HG02884 (cell line): ENCODE measurements at regions not wholly inside any gene's neighbourhood (a gene's known extent, or its start where the extent isn't known, plus 50 kb on each side); places are given as distances from the start of the nearest gene placed in this dataset.
"Not testable (repeated sequence)": the region's sequence is repeated elsewhere in the genome, so short reads cannot be mapped to it uniquely, and the experiment has no call there.

ENCODE experiments used
- ATAC-seq: cut with Tn5 transposase; IDR thresholded peaks from one replicate; pipeline ENCODE4 v1.9.1; 2021; ENCODE audit warnings: mild to moderate bottlenecking, moderate library complexity; ENCODE audit not compliant: unreplicated experiment

DNA sequence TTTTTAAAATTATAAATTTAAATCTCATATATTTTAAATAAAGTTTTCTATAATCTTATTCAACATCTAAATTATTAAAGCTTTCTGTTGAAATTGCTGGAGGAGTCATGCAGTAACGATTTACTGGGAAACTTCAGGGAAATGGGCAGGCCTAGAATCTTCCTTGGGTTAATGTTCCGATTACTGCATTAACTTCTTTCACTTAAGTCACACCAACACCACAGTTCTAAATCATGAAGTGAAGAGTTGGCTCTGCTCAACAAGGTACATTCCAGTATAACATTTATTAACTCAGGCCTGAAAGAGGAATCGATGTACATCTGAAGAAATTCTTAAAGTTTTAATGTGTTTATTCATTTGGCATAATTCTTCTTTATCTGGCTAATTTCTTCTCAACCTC, 244.3 kb downstream of the CCER1 start:
- no peak for ATAC-seq

- no peak for ATAC-seq
Measured at GRCh38 chr12:90706036-90706435, 248.9 kb downstream of the CCER1 start.

- ATAC-seq, result no peak
Measured at GRCh38 chr12:90695415-90695814, 259.6 kb downstream of the CCER1 start.

DNA sequence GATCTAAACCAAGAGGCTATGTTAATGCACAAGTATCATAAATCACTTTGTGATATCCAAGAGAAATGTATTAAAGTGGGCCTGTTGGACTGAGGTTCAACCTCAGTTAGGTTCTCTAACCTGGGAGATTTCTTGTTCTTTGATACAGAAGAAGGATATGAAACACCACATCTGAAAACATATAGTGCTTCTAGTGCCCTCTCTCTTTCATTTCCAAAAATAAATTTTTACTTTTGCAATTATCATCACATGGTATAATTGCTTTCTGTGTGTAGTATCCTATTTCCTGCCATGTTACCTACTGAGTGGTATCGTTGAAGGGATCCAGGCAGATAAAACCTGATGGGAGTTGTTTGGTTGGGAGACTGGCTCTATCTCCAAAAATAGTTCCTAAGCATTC, 264.9 kb downstream of the CCER1 start:
- no peak for ATAC-seq

GRCh38 chr12:90687682-90688081, 267.3 kb downstream of the CCER1 start:
- ATAC-seq, result not testable (repeated sequence)

- ATAC-seq, result no peak
Measured at GRCh38 chr12:90683871-90684270, 271.1 kb downstream of the CCER1 start.

GRCh38 chr12:90682398-90682797, 272.6 kb downstream of the CCER1 start:
- no peak for ATAC-seq

DNA sequence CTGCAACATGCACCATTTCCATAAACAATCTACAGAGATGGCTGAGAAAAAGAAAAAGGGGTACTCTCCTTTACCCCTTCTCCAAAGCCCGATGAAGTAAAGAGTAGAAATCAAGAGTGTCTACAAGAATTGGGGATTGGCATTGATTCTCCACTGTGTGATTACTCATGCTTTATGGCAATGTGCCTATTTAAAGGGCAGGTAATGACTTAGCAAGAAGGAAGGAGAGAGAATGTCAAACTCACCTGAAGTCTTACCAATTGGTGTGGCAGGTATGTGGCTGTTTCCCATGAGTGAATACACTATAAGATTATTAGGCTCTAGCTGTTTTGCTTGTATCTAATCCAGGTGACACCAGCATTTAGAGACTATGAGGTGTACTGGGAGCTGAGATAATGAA, 275.3 kb downstream of the CCER1 start:
- no peak for ATAC-seq

DNA sequence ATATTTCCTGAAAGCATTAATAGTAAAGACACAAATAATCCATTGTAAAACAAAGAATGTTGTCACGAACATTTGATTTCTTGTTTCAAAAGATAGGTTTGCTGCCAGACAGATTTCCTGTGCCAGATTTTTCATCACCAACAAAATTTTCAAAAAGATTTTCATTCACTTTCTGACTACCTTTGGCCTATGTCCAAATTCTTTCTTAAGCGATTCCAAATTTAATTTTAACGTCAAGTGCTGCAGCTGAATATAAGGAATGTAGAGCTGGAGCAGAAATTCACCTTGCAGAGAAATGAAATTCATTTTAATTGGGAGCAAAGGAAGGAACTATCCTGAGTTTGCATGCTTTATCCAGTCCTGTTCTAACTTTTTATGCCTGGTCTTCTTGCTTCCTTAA, 277.4 kb downstream of the CCER1 start:
- no peak for ATAC-seq

DNA sequence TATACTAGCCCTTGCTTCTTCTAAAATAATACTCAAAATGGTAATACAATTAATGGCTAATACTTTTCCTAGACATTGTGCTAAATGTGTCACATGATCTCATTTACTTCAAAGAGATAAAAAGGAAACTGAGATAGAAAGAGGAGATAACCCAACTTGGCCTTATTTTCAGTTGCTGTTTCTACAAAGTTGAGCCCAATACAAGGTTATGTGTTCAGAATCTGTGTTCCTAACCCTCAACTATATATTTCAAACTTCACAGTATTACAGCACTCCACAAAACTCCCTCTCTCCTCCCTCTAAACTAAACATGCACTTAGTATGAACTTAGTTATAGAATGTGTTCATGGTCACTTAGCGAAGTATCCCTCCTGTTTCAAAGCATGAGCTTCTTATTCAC, 277.9 kb downstream of the CCER1 start:
- ATAC-seq, result no peak

GRCh38 chr12:90675106-90675505, 279.9 kb downstream of the CCER1 start:
- no peak for ATAC-seq

GRCh38 chr12:90672081-90672480, 282.9 kb downstream of the CCER1 start:
- no peak for ATAC-seq

DNA sequence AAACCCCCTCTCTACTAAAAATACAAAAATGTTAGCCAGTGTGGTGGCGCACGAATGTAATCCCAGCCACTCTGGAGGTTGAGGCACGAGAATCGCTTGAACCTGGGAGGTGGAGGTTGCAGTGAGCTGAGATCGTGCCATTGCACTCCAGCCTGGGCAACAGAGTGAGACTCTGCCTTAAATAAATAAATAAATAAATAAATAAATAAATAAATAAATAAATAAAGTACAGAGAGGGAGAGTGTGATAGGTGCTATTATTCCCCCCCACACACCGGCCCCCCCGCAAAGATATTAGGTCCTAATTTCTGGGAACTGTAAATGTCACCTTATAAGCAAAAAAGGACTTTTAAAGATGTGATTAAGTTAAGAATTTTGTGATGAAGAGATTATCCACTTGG, 291.0 kb downstream of the CCER1 start:
- not testable (repeated sequence) for ATAC-seq

DNA sequence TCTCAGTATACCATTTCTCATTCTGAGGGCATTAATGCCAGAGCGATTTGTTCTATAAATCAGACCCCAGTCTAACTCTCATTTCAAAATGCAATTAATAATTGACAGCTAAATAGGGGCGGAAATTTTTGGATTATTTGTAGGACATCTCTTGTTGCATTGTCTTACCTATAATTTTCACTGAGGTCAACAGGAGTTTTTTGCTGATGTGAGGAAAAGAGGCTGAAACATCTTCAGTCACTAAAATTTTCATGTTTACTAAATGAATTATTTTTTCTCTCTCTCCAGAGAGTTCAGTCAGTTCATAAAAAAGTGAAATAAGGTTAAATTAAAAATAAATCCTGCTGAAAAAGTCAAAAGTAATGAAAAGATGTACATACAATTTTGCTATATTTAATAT, 295.9 kb downstream of the CCER1 start:
- ATAC-seq, result no peak

GRCh38 chr12:90653040-90653439, 301.9 kb downstream of the CCER1 start:
- ATAC-seq, result no peak

- no peak for ATAC-seq
Measured at GRCh38 chr12:90652280-90652679, 302.7 kb downstream of the CCER1 start.

GRCh38 chr12:90645181-90645580, 309.8 kb downstream of the CCER1 start:
- no peak for ATAC-seq

DNA sequence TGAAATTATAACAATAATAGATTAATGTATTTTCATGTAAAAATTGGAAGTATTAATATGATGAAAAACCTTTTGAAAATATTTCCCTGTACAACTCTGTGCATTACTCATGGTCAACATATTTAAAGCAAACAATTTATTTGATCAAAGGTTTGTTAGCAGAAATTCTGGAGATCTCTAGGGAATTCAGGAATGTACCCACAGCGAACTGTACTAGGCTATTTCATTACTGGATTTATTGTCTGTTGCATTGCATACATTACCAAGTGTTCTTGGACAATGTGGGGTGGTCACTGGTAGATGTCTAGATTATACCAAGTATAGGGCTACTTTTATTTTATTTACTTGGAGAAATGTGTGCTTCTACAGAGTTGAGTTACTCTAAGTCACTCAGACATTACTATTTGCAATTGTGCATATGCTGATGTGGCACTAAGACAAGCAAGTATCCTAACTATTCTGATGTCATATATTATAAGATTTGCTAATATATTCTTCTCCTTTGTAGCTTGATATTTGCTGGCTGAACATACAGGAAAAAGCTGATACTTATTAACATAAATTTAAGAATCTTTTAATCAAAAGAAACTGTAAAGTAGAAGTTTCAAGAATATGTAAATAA, 323.3 kb downstream of the CCER1 start:
- ATAC-seq, result no peak

- no peak for ATAC-seq
Measured at GRCh38 chr12:90630006-90630405, 325.0 kb downstream of the CCER1 start.

DNA sequence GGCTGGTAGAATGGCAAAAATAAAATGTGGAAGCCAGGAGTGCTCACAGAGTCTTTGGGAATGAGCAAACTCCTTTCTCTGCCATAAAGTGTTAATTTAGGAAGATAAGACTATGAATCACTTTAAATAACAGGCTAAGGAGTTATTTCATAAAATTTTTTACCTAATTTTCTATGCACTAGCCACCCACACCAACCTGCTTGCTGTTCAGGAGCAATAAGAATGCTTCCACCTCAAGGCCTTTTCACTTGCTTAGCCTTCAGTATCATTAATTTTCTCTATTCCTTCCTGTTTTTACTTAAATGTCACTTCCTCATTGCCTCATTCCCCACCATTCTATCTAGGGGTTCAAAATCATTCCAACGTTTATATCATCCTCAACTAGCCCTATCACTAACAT, 326.8 kb downstream of the CCER1 start:
- no peak for ATAC-seq

- ATAC-seq, result peak; percentile 54
Measured at GRCh38 chr12:90627180-90627896, 327.6 kb downstream of the CCER1 start.

GRCh38 chr12:90622431-90622830, 332.5 kb downstream of the CCER1 start:
- no peak for ATAC-seq

DNA sequence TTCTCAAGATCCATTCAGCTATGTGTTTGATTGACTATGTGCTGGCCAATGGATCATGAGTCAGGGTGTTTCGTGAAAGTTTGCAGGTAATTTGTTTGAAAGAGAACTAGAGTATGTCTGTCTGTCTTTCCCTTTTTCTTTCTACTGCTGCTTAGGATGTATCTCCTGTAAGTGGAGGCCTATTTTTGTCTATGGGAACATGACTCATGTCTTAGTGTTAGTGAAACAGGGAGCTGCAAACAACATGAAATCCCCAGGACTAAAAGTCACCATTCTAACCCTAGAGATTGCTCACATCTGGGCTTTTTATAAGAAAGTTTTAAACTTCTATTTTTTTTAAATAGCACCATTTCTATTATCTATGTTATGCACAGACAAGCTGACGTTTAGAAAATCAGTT, 333.0 kb downstream of the CCER1 start:
- ATAC-seq, result no peak
